ENCODE measurements at regions not wholly inside any gene's neighbourhood (a gene's known extent, or its start where the extent isn't known, plus 50 kb on each side); places are given as distances from the start of the nearest gene placed in this dataset.

GRCh38 chr20:57112448-57112847 lies 154.0 kb downstream of the BMP7 start:
- no peaks in the 10 kb centered on the region for H3K36me3 ChIP-seq (ENCODE audit: insufficient read depth, low read length)
- DNase-seq (ENCODE audit: low read depth, low spot score): no peak
- H3K9me3 ChIP-seq (ENCODE audit: low read depth, low read length): no peaks in the 10 kb centered on the region
- no peak overlapping the region for H3K9ac ChIP-seq (ENCODE audit: insufficient read length)
- TF ChIP-seq POLR2AphosphoS5 (IDR thresholded peaks at IDR 0.05; ENCODE audit: borderline replicate concordance, low read depth, low read length) (no peak), EZH2 (IDR thresholded peaks at IDR 0.05) (no peak), FOXP2 (optimal IDR thresholded peaks at IDR 0.05; ENCODE audit: control extremely low read depth, extremely low read length, insufficient read depth) (no peak)
- no peak overlapping the region for H3K27ac ChIP-seq
- no peak overlapping the region for H3K4me3 ChIP-seq

GRCh38 chr20:57114290-57115005 lies 152.0 kb downstream of the BMP7 start:
- no peak for DNase-seq (ENCODE audit: low read depth, low spot score)
- no peaks in the 10 kb centered on the region for H3K36me3 ChIP-seq (ENCODE audit: insufficient read depth, low read length)
- no peak overlapping the region for H3K4me3 ChIP-seq
- TF ChIP-seq FOXP2 (optimal IDR thresholded peaks at IDR 0.05; ENCODE audit: control extremely low read depth, extremely low read length, insufficient read depth): no peak
- no peak for TF ChIP-seq POLR2AphosphoS5 (IDR thresholded peaks at IDR 0.05; ENCODE audit: borderline replicate concordance, low read depth, low read length)
- TF ChIP-seq EZH2 (IDR thresholded peaks at IDR 0.05): no peak
- no peak overlapping the region for H3K27ac ChIP-seq
- H3K9me3 ChIP-seq (ENCODE audit: low read depth, low read length): no peaks in the 10 kb centered on the region
- H3K9ac ChIP-seq (ENCODE audit: insufficient read length): no peak overlapping the region

GRCh38 chr20:57117296-57117695 lies 149.1 kb downstream of the BMP7 start:
- H3K36me3 ChIP-seq (ENCODE audit: insufficient read depth, low read length): no peaks in the 10 kb centered on the region
- DNase-seq (ENCODE audit: low read depth, low spot score): no peak
- no peak overlapping the region for H3K27ac ChIP-seq
- no peaks in the 10 kb centered on the region for H3K9me3 ChIP-seq (ENCODE audit: low read depth, low read length)
- H3K9ac ChIP-seq (ENCODE audit: insufficient read length): no peak overlapping the region
- TF ChIP-seq POLR2AphosphoS5 (IDR thresholded peaks at IDR 0.05; ENCODE audit: borderline replicate concordance, low read depth, low read length): no peak
- TF ChIP-seq FOXP2 (optimal IDR thresholded peaks at IDR 0.05; ENCODE audit: control extremely low read depth, extremely low read length, insufficient read depth): no peak
- no peak for TF ChIP-seq EZH2 (IDR thresholded peaks at IDR 0.05)
- no peak overlapping the region for H3K4me3 ChIP-seq

GRCh38 chr20:57118107-57118769 lies 148.2 kb downstream of the BMP7 start:
- DNase-seq (ENCODE audit: low read depth, low spot score): no peak
- Histone ChIP-seq H3K9me3 (ENCODE audit: low read depth, low read length) (no peaks in the 10 kb centered on the region), H3K9ac (ENCODE audit: insufficient read length) (no peak overlapping the region), H3K27ac (no peak overlapping the region), H3K4me3 (no peak overlapping the region), H3K36me3 (ENCODE audit: insufficient read depth, low read length) (no peaks in the 10 kb centered on the region)
- TF ChIP-seq FOXP2 (optimal IDR thresholded peaks at IDR 0.05; ENCODE audit: control extremely low read depth, extremely low read length, insufficient read depth) (no peak), POLR2AphosphoS5 (IDR thresholded peaks at IDR 0.05; ENCODE audit: borderline replicate concordance, low read depth, low read length) (no peak), EZH2 (IDR thresholded peaks at IDR 0.05) (no peak)
